C4-2B (cell line): ENCODE measurements at regions not wholly inside any gene's neighbourhood (a gene's known extent, or its start where the extent isn't known, plus 50 kb on each side); places are given as distances from the start of the nearest gene placed in this dataset.

Experiments used
- ZFX ChIP-seq: fragments of 450-650 bp; IDR thresholded peaks from 2 replicates; pipeline ENCODE4 v1.6.1; 2017
- TF ChIP-seq, protein P1 (sequence below): fragments of 450-650 bp; conservative IDR thresholded peaks from 2 replicates; pipeline ENCODE4 v1.5.1; 2017; ENCODE audit warnings: mild to moderate bottlenecking

DNA sequence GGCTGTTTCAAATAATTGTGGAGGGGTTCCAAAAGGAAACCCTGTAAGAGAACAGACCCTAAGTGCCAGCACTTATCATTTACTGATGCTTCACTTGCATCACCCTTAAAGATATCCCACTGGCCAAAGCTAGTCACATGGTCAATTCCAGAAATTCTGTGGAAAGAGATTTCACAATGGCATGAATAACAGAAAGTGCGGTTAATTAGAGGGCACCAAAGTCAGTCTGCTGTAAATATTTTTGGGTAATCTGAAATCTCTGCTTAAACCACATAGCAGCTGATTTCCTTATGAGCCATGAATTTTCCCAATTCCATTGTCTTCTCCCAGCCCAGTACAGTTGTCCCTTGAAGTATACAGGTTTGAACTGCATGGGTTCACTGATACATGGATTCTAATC is 346.1 kb downstream of the SI start:
- TF ChIP-seq, protein P1, sequence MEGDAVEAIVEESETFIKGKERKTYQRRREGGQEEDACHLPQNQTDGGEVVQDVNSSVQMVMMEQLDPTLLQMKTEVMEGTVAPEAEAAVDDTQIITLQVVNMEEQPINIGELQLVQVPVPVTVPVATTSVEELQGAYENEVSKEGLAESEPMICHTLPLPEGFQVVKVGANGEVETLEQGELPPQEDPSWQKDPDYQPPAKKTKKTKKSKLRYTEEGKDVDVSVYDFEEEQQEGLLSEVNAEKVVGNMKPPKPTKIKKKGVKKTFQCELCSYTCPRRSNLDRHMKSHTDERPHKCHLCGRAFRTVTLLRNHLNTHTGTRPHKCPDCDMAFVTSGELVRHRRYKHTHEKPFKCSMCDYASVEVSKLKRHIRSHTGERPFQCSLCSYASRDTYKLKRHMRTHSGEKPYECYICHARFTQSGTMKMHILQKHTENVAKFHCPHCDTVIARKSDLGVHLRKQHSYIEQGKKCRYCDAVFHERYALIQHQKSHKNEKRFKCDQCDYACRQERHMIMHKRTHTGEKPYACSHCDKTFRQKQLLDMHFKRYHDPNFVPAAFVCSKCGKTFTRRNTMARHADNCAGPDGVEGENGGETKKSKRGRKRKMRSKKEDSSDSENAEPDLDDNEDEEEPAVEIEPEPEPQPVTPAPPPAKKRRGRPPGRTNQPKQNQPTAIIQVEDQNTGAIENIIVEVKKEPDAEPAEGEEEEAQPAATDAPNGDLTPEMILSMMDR: no peak
- no peak for TF ChIP-seq ZFX
